Gastrocnemius medialis (tissue), 4 donors: ENCODE measurements at regions not wholly inside any gene's neighbourhood (a gene's known extent, or its start where the extent isn't known, plus 50 kb on each side); places are given as distances from the start of the nearest gene placed in this dataset.

Experiments
- CTCF ChIP-seq, 5 experiments: fragments of 450-650 bp in 3 of 5; fragments of 200-600 bp in 2 of 5; sonication (generic) in 2 of 5; IDR thresholded peaks in 4 of 5; conservative IDR thresholded peaks in 1 of 5; 1 replicate in 4 of 5; 2 replicates in 1 of 5; pipeline ENCODE4 v1.5.1; 2016 to 2019; ENCODE audit warnings: antibody characterized with exemption in 5 of 5, mild to moderate bottlenecking in 3 of 5, moderate library complexity in 3 of 5
- POLR2A ChIP-seq, 2 donors: fragments of 450-650 bp; IDR thresholded peaks; one replicate each; pipeline ENCODE4 v1.6.1; 2017; ENCODE audit warnings: antibody characterized with exemption in 2 of 2, mild to moderate bottlenecking in 2 of 2, moderate library complexity in 2 of 2

GRCh38 chr12:116374207-116374606 is 96.7 kb upstream of the MED13L start:
- TF ChIP-seq CTCF (IDR thresholded peaks at IDR 0.05 in 4 of 5, conservative IDR thresholded peaks at IDR 0.05 in 1 of 5) (no peak), POLR2A (IDR thresholded peaks at IDR 0.05) (no peak)
